Glutamatergic neuron (in vitro differentiated cells): ENCODE measurements at regions not wholly inside any gene's neighbourhood (a gene's known extent, or its start where the extent isn't known, plus 50 kb on each side); places are given as distances from the start of the nearest gene placed in this dataset.

Source experiments
- DNase-seq: peaks from one replicate; pipeline ENCODE4 v3.0.0; 2022
- H3K27ac Mint-ChIP-seq: one replicate; pipeline ENCODE4 v1.8.0; 2020; ENCODE audit warnings: mild to moderate bottlenecking, mixed read lengths, inconsistent platforms; ENCODE audit not compliant: unreplicated experiment
- H3K27me3 Mint-ChIP-seq: one replicate; pipeline ENCODE4 v1.8.0; 2020; ENCODE audit warnings: mild to moderate bottlenecking, moderate library complexity, mixed read lengths, inconsistent platforms; ENCODE audit not compliant: unreplicated experiment
- H3K36me3 Mint-ChIP-seq: one replicate; pipeline ENCODE4 v1.8.0; 2020; ENCODE audit warnings: mild to moderate bottlenecking, mixed read lengths, inconsistent platforms; ENCODE audit not compliant: unreplicated experiment
- H3K4me1 Mint-ChIP-seq: one replicate; pipeline ENCODE4 v1.8.0; 2020; ENCODE audit warnings: mild to moderate bottlenecking, low read depth, mixed read lengths, inconsistent platforms; ENCODE audit not compliant: unreplicated experiment
- H3K4me3 Mint-ChIP-seq: one replicate; pipeline ENCODE4 v1.8.0; 2020; ENCODE audit warnings: mild to moderate bottlenecking, mixed read lengths, inconsistent platforms; ENCODE audit not compliant: unreplicated experiment
- H3K9me3 Mint-ChIP-seq: one replicate; pipeline ENCODE4 v1.8.0; 2020; ENCODE audit warnings: mild to moderate bottlenecking, moderate library complexity, mixed read lengths, inconsistent platforms; ENCODE audit not compliant: unreplicated experiment
- TF ChIP-seq, protein P1 (sequence below): fragments of 200-600 bp; sonication (generic); IDR thresholded peaks from one replicate; pipeline ENCODE4 v1.5.0; 2021; ENCODE audit not compliant: partially characterized antibody, unreplicated experiment

DNA sequence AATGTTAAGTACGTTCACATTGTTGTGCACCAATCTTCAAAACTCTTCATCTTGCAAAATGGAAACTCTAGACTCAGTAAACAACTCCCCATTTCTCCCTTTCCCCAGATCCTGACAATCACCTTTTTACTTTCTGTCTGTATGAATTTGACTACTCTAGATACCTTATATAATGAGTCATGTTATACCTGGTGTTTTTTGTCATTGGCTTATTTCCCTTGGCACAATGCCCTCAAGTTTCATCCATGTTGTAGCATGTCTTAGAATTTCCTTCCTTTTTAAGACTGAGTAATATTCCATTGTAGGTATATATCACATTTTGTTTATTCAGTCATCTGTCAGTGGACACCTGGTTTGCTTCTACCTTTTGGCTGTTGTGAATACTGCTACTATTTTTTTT, 399.5 kb downstream of the LMO4 start:
- Mint-ChIP-seq H3K27ac (no peak overlapping the region), H3K27me3 (no peaks in the 10 kb centered on the region), H3K4me1 (no peaks in the 10 kb centered on the region), H3K9me3 (no peaks in the 10 kb centered on the region), H3K4me3 (no peak overlapping the region), H3K36me3 (no peaks in the 10 kb centered on the region)
- TF ChIP-seq, protein P1, sequence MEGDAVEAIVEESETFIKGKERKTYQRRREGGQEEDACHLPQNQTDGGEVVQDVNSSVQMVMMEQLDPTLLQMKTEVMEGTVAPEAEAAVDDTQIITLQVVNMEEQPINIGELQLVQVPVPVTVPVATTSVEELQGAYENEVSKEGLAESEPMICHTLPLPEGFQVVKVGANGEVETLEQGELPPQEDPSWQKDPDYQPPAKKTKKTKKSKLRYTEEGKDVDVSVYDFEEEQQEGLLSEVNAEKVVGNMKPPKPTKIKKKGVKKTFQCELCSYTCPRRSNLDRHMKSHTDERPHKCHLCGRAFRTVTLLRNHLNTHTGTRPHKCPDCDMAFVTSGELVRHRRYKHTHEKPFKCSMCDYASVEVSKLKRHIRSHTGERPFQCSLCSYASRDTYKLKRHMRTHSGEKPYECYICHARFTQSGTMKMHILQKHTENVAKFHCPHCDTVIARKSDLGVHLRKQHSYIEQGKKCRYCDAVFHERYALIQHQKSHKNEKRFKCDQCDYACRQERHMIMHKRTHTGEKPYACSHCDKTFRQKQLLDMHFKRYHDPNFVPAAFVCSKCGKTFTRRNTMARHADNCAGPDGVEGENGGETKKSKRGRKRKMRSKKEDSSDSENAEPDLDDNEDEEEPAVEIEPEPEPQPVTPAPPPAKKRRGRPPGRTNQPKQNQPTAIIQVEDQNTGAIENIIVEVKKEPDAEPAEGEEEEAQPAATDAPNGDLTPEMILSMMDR, result no peak
- DNase-seq, result no peak

DNA sequence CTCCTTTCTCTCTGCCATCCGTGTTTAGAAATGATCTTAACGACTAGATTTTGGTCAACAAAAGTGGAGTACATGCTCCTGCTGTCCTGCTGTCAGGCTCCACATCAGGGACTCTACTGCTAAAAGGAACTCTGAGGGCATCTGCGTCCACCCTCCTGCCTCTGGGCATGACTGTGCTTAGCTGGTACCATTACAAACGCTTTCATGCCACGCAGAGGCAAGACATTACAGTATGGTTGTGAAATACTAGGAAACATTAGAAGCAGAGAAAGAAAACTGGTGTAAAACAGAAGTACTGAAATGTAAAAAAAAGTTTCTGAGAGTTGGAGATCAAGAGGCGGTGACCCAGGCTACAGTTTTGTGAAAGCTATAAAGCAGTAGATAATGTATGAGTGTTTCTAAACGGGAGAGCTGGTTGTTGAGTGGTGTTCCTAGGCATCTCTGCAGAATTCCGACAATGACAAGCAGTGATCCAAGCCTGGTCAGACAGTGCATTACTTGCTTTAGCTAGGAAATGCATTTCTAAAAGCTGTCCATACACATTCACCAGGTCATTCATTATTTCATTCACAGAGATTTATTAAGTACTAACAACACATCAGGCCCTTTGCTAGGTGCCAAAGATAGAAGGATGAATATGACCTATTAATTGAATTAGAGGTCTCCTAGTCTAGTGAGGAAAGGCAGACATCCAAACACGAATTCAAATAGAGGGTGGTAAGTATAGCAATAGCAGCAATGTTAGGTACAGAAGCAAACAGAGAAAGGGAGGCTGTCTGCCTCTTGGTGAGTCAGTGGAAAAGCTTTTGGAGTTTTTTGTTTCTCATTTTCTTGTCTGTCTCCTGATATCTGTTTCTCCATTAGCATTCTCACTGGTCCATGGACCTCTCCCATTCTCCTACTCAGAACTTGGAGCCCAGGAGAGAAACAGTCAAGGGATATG, 401.9 kb downstream of the LMO4 start:
- H3K9me3 Mint-ChIP-seq, result no peaks in the 10 kb centered on the region
- no peaks in the 10 kb centered on the region for H3K36me3 Mint-ChIP-seq
- H3K27ac Mint-ChIP-seq, result no peak overlapping the region
- no peaks in the 10 kb centered on the region for H3K4me1 Mint-ChIP-seq
- TF ChIP-seq, protein P1, result no peak
- no peak for DNase-seq
- no peaks in the 10 kb centered on the region for H3K27me3 Mint-ChIP-seq
- H3K4me3 Mint-ChIP-seq, result no peak overlapping the region

DNA sequence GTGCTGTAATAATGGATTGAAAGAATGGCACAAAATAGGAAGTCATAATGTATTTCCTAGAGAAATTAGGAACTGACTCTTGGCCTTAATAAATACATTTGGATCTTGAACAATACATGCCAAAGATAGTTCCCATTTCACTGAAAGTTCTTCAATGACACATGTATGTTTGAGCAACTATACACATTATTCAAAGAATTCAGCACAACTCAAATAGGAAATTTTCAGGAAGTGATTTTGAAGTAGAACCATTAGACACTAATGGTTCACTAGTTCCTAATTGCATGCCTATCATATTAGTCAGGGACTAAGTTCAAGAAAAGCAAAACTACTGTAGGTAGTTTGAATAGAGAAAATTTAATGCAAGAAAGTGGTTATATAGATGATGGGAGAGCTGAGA, 404.7 kb downstream of the LMO4 start:
- Mint-ChIP-seq H3K4me1 (no peaks in the 10 kb centered on the region), H3K27ac (no peak overlapping the region), H3K27me3 (no peaks in the 10 kb centered on the region), H3K4me3 (no peak overlapping the region), H3K36me3 (no peaks in the 10 kb centered on the region), H3K9me3 (no peaks in the 10 kb centered on the region)
- DNase-seq, result no peak
- TF ChIP-seq, protein P1, result no peak

DNA sequence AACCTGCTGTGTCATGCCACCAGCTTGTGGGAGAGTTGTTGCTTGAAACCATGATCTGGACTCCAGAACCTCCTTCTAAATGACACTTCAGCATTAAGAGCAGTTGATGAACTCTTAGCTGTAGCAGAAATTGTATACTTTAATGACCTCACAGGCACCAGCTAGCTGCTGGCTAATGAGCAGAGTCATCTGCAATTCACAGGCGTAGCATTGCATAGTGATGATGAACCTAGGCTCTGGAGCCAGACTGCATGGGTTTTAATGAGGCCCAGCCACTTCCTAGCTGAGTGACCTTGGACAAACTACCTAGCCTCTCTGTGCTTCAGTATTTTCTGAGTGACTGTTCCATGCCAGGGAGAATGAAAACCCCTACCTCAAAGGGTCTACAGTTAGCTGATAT, 407.1 kb downstream of the LMO4 start:
- H3K4me1 Mint-ChIP-seq, result no peaks in the 10 kb centered on the region
- H3K27ac Mint-ChIP-seq, result no peak overlapping the region
- no peak for DNase-seq
- no peaks in the 10 kb centered on the region for H3K27me3 Mint-ChIP-seq
- no peak overlapping the region for H3K4me3 Mint-ChIP-seq
- H3K36me3 Mint-ChIP-seq, result no peaks in the 10 kb centered on the region
- TF ChIP-seq, protein P1, result no peak
- no peaks in the 10 kb centered on the region for H3K9me3 Mint-ChIP-seq

DNA sequence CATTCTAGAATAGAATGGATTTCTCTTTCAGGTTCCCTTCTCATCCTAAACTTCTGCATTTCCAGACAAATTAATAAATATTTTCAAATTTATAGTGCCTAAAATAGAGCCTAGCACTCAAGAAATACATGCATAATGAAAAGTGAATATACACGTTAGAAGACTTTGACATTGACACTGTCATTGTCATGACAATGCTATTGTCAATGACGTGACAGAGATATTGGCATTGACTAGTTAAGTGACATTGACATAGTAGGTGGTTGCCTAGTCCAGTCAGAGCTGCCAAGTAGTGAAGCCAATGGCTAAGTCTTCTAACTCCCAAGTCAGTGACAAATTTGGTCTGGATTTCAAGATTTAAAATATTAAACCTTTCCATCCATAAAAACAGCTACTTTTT, 410.5 kb downstream of the LMO4 start:
- H3K27me3 Mint-ChIP-seq, result no peaks in the 10 kb centered on the region
- no peak for DNase-seq
- H3K4me1 Mint-ChIP-seq, result no peaks in the 10 kb centered on the region
- H3K9me3 Mint-ChIP-seq, result no peaks in the 10 kb centered on the region
- TF ChIP-seq, protein P1, result no peak
- H3K27ac Mint-ChIP-seq, result no peak overlapping the region
- H3K4me3 Mint-ChIP-seq, result no peak overlapping the region
- no peaks in the 10 kb centered on the region for H3K36me3 Mint-ChIP-seq
